Tibial artery (tissue), 4 donors: ENCODE measurements at regions not wholly inside any gene's neighbourhood (a gene's known extent, or its start where the extent isn't known, plus 50 kb on each side); places are given as distances from the start of the nearest gene placed in this dataset.

Experiments
- DNase-seq, 2 donors: peaks; one replicate each; pipeline ENCODE4 v3.0.0-alpha.2; 2019
- H3K27ac ChIP-seq, 2 donors: fragments of 200-600 bp; sonication (generic) in 1 of 2; 1 replicate in 1 of 2; 2 replicates in 1 of 2; pipeline ENCODE4 v1.5.1; 2018 to 2019; ENCODE audit warnings: mild to moderate bottlenecking in 1 of 2
- H3K27me3 ChIP-seq, 2 donors: fragments of 200-600 bp; sonication (generic) in 1 of 2; one replicate each; pipeline versions ENCODE4 v1.5.1 to v1.6.0; 2016 to 2019
- H3K36me3 ChIP-seq, 3 donors: fragments of 200-600 bp; sonication (generic) in 2 of 3; one replicate each; pipeline ENCODE4 v1.5.1; 2016 to 2019; ENCODE audit warnings: mild to moderate bottlenecking in 2 of 3
- H3K4me1 ChIP-seq, 4 donors: fragments of 200-600 bp; sonication (generic) in 2 of 4; 1 replicate in 3 of 4; 2 replicates in 1 of 4; pipeline ENCODE4 v1.5.1; 2016 to 2019
- H3K4me3 ChIP-seq, 2 donors: fragments of 200-600 bp; sonication (generic) in 1 of 2; 1 replicate in 1 of 2; 2 replicates in 1 of 2; pipeline ENCODE4 v1.5.1; 2018 to 2019; ENCODE audit warnings: mild to moderate bottlenecking in 2 of 2
- H3K9me3 ChIP-seq, 3 donors: fragments of 200-600 bp; sonication (generic) in 1 of 3; one replicate each; pipeline ENCODE4 v1.5.1; 2016 to 2019
- intact Hi-C: fragments of 100-400 bp; cut with DNase I; formaldehyde crosslinking; loops from one replicate; pipeline ENCODE4 v1.15.0; 2023; ENCODE audit warnings: low total_unique reads
- TF ChIP-seq, protein P1 (sequence below), 2 experiments: fragments of 200-600 bp in 1 of 2; fragments of 450-650 bp in 1 of 2; IDR thresholded peaks; one replicate each; pipeline ENCODE4 v1.5.1; 2017 to 2019; ENCODE audit warnings: antibody characterized with exemption in 2 of 2, mild to moderate bottlenecking in 1 of 2, moderate library complexity in 1 of 2

DNA sequence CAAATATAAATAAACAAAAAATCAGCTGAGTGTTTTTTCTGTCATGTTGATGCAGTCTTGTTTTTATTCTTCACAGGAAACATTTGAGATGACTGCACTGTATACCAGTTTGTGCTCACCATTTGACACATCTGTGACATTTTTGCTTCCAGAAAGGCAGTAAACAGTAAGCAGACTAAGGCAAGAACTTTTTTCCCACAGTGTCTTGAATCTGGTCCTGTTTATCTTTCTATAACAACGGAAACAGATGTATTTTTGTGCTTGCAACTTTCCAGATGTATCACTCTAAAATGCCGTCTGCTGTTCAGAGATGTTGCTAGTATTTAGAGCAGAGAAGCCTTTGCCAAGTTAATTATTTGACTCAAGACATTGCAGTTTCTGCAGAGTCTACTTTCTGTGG lies 105.5 kb downstream of the ZC3H11B start:
- no peaks in the 10 kb centered on the region for H3K36me3 ChIP-seq
- H3K27ac ChIP-seq, result no peak overlapping the region
- no peaks in the 10 kb centered on the region for H3K4me1 ChIP-seq
- H3K27me3 ChIP-seq, result no peaks in the 10 kb centered on the region
- intact Hi-C loops, result no loop called here
- DNase-seq, result no peak
- TF ChIP-seq, protein P1, sequence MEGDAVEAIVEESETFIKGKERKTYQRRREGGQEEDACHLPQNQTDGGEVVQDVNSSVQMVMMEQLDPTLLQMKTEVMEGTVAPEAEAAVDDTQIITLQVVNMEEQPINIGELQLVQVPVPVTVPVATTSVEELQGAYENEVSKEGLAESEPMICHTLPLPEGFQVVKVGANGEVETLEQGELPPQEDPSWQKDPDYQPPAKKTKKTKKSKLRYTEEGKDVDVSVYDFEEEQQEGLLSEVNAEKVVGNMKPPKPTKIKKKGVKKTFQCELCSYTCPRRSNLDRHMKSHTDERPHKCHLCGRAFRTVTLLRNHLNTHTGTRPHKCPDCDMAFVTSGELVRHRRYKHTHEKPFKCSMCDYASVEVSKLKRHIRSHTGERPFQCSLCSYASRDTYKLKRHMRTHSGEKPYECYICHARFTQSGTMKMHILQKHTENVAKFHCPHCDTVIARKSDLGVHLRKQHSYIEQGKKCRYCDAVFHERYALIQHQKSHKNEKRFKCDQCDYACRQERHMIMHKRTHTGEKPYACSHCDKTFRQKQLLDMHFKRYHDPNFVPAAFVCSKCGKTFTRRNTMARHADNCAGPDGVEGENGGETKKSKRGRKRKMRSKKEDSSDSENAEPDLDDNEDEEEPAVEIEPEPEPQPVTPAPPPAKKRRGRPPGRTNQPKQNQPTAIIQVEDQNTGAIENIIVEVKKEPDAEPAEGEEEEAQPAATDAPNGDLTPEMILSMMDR (IDR thresholded peaks at IDR 0.05), result no peak
- no peak overlapping the region for H3K4me3 ChIP-seq
- H3K9me3 ChIP-seq, result no peaks in the 10 kb centered on the region

DNA sequence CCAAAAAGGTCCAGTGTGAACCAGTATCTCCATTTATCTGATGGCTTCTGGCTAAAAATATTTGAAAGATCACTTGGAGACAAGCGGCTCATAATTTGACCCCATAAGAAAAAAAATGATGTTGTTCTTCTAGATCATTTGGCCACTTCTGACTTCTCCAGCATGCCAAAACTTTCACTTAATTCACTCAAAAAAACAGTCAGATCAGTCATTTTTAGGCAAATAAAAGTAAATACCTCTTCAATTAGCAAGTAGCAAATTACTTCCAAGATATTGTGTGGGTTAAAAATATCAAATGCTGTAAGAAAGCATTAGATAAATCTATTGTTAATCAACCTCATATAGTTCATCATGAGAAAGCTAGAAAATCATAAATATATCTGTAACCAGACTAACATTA lies 106.0 kb downstream of the ZC3H11B start:
- Histone ChIP-seq H3K27ac (no peak overlapping the region), H3K9me3 (no peaks in the 10 kb centered on the region), H3K36me3 (no peaks in the 10 kb centered on the region), H3K4me3 (no peak overlapping the region), H3K4me1 (no peaks in the 10 kb centered on the region), H3K27me3 (no peaks in the 10 kb centered on the region)
- DNase-seq, result no peak
- TF ChIP-seq, protein P1 (IDR thresholded peaks at IDR 0.05), result no peak
- intact Hi-C loops, result no loop called here

DNA sequence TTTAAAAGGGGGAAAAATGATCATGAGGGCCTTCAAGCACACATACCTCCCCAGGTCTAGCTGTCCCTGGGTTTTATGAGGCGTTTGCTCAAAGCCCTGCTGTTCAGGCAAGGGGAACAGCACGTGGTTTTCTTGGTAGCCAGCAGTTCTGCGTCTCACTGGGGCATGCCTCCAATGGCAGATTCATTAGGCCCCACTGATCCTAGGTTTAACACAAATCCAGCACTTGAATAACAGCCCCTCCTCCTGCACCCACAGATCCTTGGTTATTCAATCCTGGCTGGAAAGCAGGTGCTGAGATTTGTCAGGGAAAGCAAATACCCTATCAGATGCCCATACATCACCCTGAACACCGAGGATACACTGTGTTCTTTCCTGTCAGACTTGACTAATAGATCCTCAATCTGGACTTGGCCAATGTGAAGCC lies 106.4 kb downstream of the ZC3H11B start:
- no peaks in the 10 kb centered on the region for H3K4me1 ChIP-seq
- intact Hi-C loops, result no loop called here
- TF ChIP-seq, protein P1 (IDR thresholded peaks at IDR 0.05), result no peak
- no peak for DNase-seq
- H3K27ac ChIP-seq, result no peak overlapping the region
- H3K9me3 ChIP-seq, result no peaks in the 10 kb centered on the region
- no peak overlapping the region for H3K4me3 ChIP-seq
- no peaks in the 10 kb centered on the region for H3K27me3 ChIP-seq
- no peaks in the 10 kb centered on the region for H3K36me3 ChIP-seq

DNA sequence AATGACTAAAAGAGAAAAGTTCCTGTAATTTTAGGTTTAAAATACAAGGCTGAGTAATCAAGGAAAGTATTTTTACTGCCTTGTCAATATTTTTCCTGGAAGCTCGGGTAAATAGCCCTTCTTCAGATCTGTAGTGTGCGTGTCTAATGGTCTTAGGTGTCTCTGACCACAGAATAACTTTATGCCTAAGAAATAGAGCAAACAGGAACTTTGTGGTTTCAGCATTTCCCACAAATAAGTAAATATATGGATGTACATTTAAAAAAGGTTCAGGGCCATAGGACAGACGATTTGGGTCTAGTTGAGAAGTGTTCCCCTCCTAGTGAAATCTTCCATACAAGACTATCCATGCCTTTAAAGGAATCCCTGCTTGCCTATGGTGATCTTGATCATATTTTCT lies 107.0 kb downstream of the ZC3H11B start:
- H3K9me3 ChIP-seq, result no peaks in the 10 kb centered on the region
- intact Hi-C loops, result no loop called here
- H3K4me1 ChIP-seq, result no peaks in the 10 kb centered on the region
- H3K4me3 ChIP-seq, result no peak overlapping the region
- DNase-seq, result no peak
- TF ChIP-seq, protein P1 (IDR thresholded peaks at IDR 0.05), result no peak
- no peaks in the 10 kb centered on the region for H3K36me3 ChIP-seq
- H3K27ac ChIP-seq, result no peak overlapping the region
- H3K27me3 ChIP-seq, result no peaks in the 10 kb centered on the region

DNA sequence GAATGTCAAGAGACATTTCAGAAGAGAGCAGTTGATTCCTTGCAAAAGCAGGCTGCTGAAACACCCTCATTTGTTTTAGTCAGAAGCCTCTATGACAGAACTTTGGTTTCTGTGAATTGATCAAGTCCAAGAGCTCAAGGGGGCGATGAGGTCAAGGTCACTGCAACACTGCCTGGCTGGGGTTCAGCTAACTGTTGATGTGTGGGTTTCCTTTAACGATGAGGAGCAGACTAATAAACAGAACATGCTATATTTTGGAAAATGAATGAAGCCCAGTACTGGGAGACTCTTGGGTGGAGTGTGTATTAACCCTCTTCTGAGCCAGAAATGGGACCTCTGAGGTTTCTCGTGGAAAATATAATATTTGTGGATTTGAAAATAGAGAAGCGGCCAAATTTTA lies 109.3 kb downstream of the ZC3H11B start:
- Histone ChIP-seq H3K27ac (no peak overlapping the region), H3K9me3 (no peaks in the 10 kb centered on the region), H3K27me3 (no peaks in the 10 kb centered on the region), H3K4me1 (no peaks in the 10 kb centered on the region), H3K36me3 (no peaks in the 10 kb centered on the region), H3K4me3 (no peak overlapping the region)
- TF ChIP-seq, protein P1 (IDR thresholded peaks at IDR 0.05), result no peak
- intact Hi-C loops, result no loop called here
- no peak for DNase-seq

DNA sequence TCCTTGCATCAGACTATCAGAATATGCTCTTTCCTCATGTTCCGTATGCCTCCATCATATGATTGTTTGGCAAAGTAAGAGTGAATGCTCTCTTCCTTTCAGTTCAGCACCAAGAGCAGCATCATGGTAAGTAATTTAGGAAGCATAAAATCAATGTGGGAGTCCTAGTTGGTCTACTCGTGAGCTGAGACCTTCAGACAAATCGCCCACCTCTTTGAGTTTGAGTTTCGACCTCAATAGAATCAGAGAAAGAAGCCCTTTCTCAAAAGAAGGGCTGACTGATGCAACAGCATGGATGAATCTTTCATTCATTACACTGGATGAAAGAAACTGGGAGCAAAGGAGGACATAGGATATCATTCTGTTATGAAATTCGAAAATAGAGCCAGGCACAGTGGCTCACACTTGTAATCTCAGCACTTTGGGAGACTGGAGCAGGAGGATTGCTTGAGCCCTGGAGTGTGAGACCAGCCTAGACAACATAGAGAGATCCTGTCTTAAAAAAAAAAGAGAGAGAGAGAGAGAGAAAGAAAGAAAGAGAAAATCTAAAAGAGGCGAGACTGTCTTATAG lies 112.5 kb downstream of the ZC3H11B start:
- no peak for DNase-seq
- Histone ChIP-seq H3K27ac (no peak overlapping the region), H3K27me3 (no peaks in the 10 kb centered on the region), H3K4me1 (no peaks in the 10 kb centered on the region), H3K9me3 (no peaks in the 10 kb centered on the region), H3K4me3 (no peak overlapping the region), H3K36me3 (no peaks in the 10 kb centered on the region)
- TF ChIP-seq, protein P1 (IDR thresholded peaks at IDR 0.05), result no peak
- intact Hi-C loops, result no loop called here
